ENCODE measurements at regions not wholly inside any gene's neighbourhood (a gene's known extent, or its start where the extent isn't known, plus 50 kb on each side); places are given as distances from the start of the nearest gene placed in this dataset.

DNA sequence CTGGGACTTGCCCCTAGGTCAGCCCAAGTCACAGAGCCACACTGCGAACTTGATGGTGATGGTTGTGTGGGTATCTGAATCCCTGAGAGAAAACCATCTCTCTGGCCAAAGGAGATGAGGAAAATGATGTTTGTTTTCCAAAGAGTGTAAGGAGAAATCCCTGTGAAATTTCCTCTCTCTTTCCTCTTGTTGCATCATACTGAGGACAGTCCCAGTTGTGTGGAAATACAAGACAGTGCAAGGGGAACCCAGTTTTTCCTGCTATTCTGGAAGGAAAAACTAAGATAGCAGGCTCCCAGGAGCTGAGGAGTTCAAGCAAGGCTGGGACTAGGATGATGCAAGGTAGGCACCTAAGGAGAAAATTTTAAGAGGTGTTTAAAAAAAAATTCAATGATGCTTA lies 86.8 kb upstream of the TOM1L1 start:
- Histone ChIP-seq H3K4me1 (ENCODE audit: control insufficient read depth, insufficient read depth, low read length) (no peaks in the 10 kb centered on the region), H3K9ac (ENCODE audit: control insufficient read depth, insufficient read depth, low read length) (no peak overlapping the region), H4K20me1 (ENCODE audit: control insufficient read depth, insufficient read depth) (no peaks in the 10 kb centered on the region), H2AFZ (ENCODE audit: control insufficient read depth, low read depth, low read length) (no peak overlapping the region), H3K27me3 (replicated peaks in 1 of 2; ENCODE audit: control insufficient read depth in 2 of 2, insufficient read depth in 2 of 2, low read length in 1 of 2) (no peaks in the 10 kb centered on the region), H3K4me2 (ENCODE audit: control insufficient read depth, insufficient read depth) (no peak overlapping the region), H3K27ac (ENCODE audit: control insufficient read depth, insufficient read depth) (no peak overlapping the region), H3K79me2 (ENCODE audit: control insufficient read depth, insufficient read depth, low read length) (no peaks in the 10 kb centered on the region), H3K36me3 (ENCODE audit: control insufficient read depth in 2 of 2, insufficient read depth in 2 of 2, low read length in 1 of 2) (no peaks in the 10 kb centered on the region), H3K4me3 (no peak overlapping the region), H3K9me3 (replicated peaks; ENCODE audit: control insufficient read depth, insufficient read depth, low read length) (no peaks in the 10 kb centered on the region)
- BruUV-seq (replicated peaks), result no TSS peak
- ATAC-seq (no peak), FAIRE-seq (no peak), DNase-seq (ENCODE audit: low read depth, low spot score) (no peak)
- TF ChIP-seq E2F4 (IDR thresholded peaks at IDR 0.05; ENCODE audit: low read depth, low read length), result no peak
- no peak for TF ChIP-seq HCFC1 (IDR thresholded peaks at IDR 0.05; ENCODE audit: low read length)
- TF ChIP-seq POLR2AphosphoS2 (IDR thresholded peaks at IDR 0.05; ENCODE audit: low read depth, low read length), result no peak
- no peak for TF ChIP-seq FOXK2 (IDR thresholded peaks at IDR 0.05)
- no peak for TF ChIP-seq CHD4 (IDR thresholded peaks at IDR 0.05)
- TF ChIP-seq HDGF (IDR thresholded peaks at IDR 0.05), result no peak
- ChIA-PET CTCF (no interaction called here), POLR2A (no interaction called here), SMC1A (ENCODE audit: uncharacterized antibody, unreplicated experiment) (no interaction called here), RAD21 (ENCODE audit: unreplicated experiment) (no interaction called here)
- WGBS (ENCODE audit: insufficient coverage, insufficient replicate concordance, low lambda C conversion rate, missing lambda C conversion rate), result 11% methylated on average over 1 of the region's 1 CpG
- intact Hi-C loops (cut with micrococcal nuclease; ENCODE audit: unreplicated experiment) (no loop called here), in situ Hi-C loops (cut with MboI) (no loop called here)

DNA sequence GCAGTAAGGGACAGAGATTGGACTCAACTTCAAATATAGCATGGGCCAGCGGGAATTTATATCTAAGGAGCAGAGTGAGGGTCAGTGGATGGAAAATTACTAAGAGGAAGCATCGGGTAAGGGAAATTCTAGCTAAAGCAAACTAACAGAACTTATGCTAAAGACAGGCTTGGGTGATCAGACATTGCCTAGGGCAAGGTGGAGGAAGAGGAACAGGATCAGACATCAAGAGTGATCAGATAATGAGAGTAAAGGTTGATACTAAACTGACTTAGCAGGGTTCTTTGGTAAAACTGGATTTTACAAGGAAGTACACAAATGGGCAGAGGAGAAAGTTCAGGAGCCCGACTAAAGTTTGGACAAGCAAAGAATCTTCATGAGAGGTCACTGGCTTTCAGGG lies 86.3 kb upstream of the TOM1L1 start:
- ChIA-PET POLR2A (no interaction called here), CTCF (no interaction called here), SMC1A (ENCODE audit: uncharacterized antibody, unreplicated experiment) (no interaction called here), RAD21 (ENCODE audit: unreplicated experiment) (no interaction called here)
- no peaks in the 10 kb centered on the region for H3K79me2 ChIP-seq (ENCODE audit: control insufficient read depth, insufficient read depth, low read length)
- no peak overlapping the region for H2AFZ ChIP-seq (ENCODE audit: control insufficient read depth, low read depth, low read length)
- DNase-seq (ENCODE audit: low read depth, low spot score) (no peak), ATAC-seq (no peak), FAIRE-seq (no peak)
- no peaks in the 10 kb centered on the region for H3K4me1 ChIP-seq (ENCODE audit: control insufficient read depth, insufficient read depth, low read length)
- no peaks in the 10 kb centered on the region for H3K36me3 ChIP-seq (ENCODE audit: control insufficient read depth in 2 of 2, insufficient read depth in 2 of 2, low read length in 1 of 2)
- no peak overlapping the region for H3K9ac ChIP-seq (ENCODE audit: control insufficient read depth, insufficient read depth, low read length)
- BruUV-seq (replicated peaks), result no TSS peak
- no peak overlapping the region for H3K4me3 ChIP-seq
- no peaks in the 10 kb centered on the region for H3K27me3 ChIP-seq (replicated peaks in 1 of 2; ENCODE audit: control insufficient read depth in 2 of 2, insufficient read depth in 2 of 2, low read length in 1 of 2)
- no peaks in the 10 kb centered on the region for H3K9me3 ChIP-seq (replicated peaks; ENCODE audit: control insufficient read depth, insufficient read depth, low read length)
- intact Hi-C loops (cut with micrococcal nuclease; ENCODE audit: unreplicated experiment) (no loop called here), in situ Hi-C loops (cut with MboI) (no loop called here)
- WGBS (ENCODE audit: insufficient coverage, insufficient replicate concordance, low lambda C conversion rate, missing lambda C conversion rate), result 4% methylated on average over 3 of the region's 3 CpGs
- H3K4me2 ChIP-seq (ENCODE audit: control insufficient read depth, insufficient read depth), result no peak overlapping the region
- H3K27ac ChIP-seq (ENCODE audit: control insufficient read depth, insufficient read depth), result no peak overlapping the region
- no peaks in the 10 kb centered on the region for H4K20me1 ChIP-seq (ENCODE audit: control insufficient read depth, insufficient read depth)
- TF ChIP-seq DPF2 (IDR thresholded peaks at IDR 0.05) (no peak), BMI1 (IDR thresholded peaks at IDR 0.05; ENCODE audit: borderline replicate concordance) (no peak), MYB (IDR thresholded peaks at IDR 0.05; ENCODE audit: borderline replicate concordance, low read depth, low read length) (no peak), NBN (IDR thresholded peaks at IDR 0.05) (no peak), JUNB (IDR thresholded peaks at IDR 0.05) (no peak), GABPA (IDR thresholded peaks at IDR 0.05; ENCODE audit: low read depth) (no peak), USF2 (IDR thresholded peaks at IDR 0.05; ENCODE audit: borderline replicate concordance, low read depth, low read length) (no peak), ZNF217 (IDR thresholded peaks at IDR 0.05) (no peak), PML (IDR thresholded peaks at IDR 0.05; ENCODE audit: low read length) (no peak), ZNF592 (IDR thresholded peaks at IDR 0.05) (no peak), BCL11A (IDR thresholded peaks at IDR 0.05; ENCODE audit: low read depth, low read length) (no peak)

All from GM12878 (cell line).